ENCODE measurements at regions not wholly inside any gene's neighbourhood (a gene's known extent, or its start where the extent isn't known, plus 50 kb on each side); places are given as distances from the start of the nearest gene placed in this dataset.

GRCh38 chr12:23473071-23473470, 476.4 kb downstream of the SOX5 start:
- TF ChIP-seq GABPA (IDR thresholded peaks at IDR 0.05; ENCODE audit: low read depth) = no peak
- no peak for TF ChIP-seq SP1 (IDR thresholded peaks at IDR 0.05; ENCODE audit: low read depth, low read length)
- TF ChIP-seq RAD21 (IDR thresholded peaks at IDR 0.05; ENCODE audit: insufficient read depth, low read depth, low read length) = no peak
- no peak for TF ChIP-seq TCF3 (IDR thresholded peaks at IDR 0.05; ENCODE audit: borderline replicate concordance, insufficient read depth, low read depth, low read length)
- no peak for TF ChIP-seq CTCF (IDR thresholded peaks at IDR 0.05 in 2 of 3, conservative IDR thresholded peaks at IDR 0.05 in 1 of 3; ENCODE audit: control insufficient read depth in 2 of 3, extremely low read depth in 1 of 3, insufficient read depth in 1 of 3, low read depth in 3 of 3, low read length in 3 of 3)
- no peak for TF ChIP-seq EZH2 (IDR thresholded peaks at IDR 0.05; ENCODE audit: borderline replicate concordance, control insufficient read depth, low read depth, low read length)
- TF ChIP-seq EP300 (IDR thresholded peaks at IDR 0.05; ENCODE audit: borderline replicate concordance in 1 of 2, control insufficient read depth in 1 of 2, low read depth in 2 of 2, low read length in 2 of 2) = no peak
- no peak for TF ChIP-seq MAX (IDR thresholded peaks at IDR 0.05; ENCODE audit: low read depth, low read length)
- no peak for TF ChIP-seq POLR2A (IDR thresholded peaks at IDR 0.05; ENCODE audit: low read depth, low read length)
- no peak for TF ChIP-seq SIN3A (IDR thresholded peaks at IDR 0.05; ENCODE audit: low read depth, low read length)
- no peak for TF ChIP-seq CHD1 (IDR thresholded peaks at IDR 0.05; ENCODE audit: low read depth, low read length)
- TF ChIP-seq RCOR1 (conservative IDR thresholded peaks at IDR 0.05; ENCODE audit: low read depth, low read length) = no peak
- TF ChIP-seq BHLHE40 (IDR thresholded peaks at IDR 0.05; ENCODE audit: borderline replicate concordance in 1 of 2, low read depth in 2 of 2, low read length in 1 of 2) = no peak
- no peak for TF ChIP-seq TAF1 (IDR thresholded peaks at IDR 0.05; ENCODE audit: borderline replicate concordance, low read depth, low read length)
